NCI-H82 treated with DMSO at 0.1 percent for 48 hours (cell line): ENCODE measurements at regions not wholly inside any gene's neighbourhood (a gene's known extent, or its start where the extent isn't known, plus 50 kb on each side); places are given as distances from the start of the nearest gene placed in this dataset.
A peak's percentile ranks its signal among the peaks of the same experiment; 100 is the strongest.

ENCODE experiments used
- DNase-seq: peaks from one replicate; lab custom pipeline; 2025; ENCODE audit not compliant: unreplicated experiment; lab: John Stamatoyannopoulos, UW

DNA sequence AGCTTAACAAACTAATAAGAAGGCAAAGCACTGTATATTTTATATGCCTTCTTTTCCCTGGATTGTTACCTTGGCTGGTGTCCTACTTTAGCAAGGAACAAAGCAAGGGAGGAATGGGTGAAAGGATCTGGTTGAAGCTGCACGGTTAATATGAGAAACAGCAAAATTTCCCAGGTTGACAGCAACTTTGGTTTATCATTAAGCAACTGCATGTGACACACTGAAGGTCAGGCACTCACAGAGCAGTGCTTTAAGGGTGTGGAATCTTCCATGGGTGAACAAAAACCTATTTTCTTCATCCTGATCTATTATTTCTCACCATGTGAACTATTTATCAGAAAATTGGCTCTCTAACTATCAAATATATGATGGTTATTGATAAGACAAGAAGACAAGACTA is 109.0 kb upstream of the ATP10B start:
- no peak for DNase-seq

- DNase-seq = no peak
Observed at GRCh38 chr5:160960592-160960991, 108.6 kb upstream of the ATP10B start.

DNA sequence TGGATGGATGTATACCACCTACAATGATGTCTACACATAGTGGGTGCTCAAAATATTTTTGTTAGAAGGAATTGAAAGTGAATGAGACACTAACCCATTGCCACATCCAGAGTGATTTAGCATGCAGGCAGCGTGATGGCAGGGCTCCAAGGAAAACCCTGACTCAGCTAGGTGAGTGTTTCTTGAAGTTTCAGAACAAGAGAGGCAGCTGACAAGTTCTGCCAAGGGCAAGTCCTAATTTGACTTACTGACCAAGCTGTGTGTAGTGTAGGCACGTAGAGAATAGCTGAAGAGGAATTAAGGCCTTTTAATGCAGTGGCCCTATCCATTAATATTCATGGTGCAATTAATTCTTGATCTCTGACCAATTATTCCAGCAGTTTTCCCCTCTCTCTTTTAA is 107.8 kb upstream of the ATP10B start:
- DNase-seq = no peak

GRCh38 chr5:160957312-160957861 is 105.4 kb upstream of the ATP10B start:
- no peak for DNase-seq

DNA sequence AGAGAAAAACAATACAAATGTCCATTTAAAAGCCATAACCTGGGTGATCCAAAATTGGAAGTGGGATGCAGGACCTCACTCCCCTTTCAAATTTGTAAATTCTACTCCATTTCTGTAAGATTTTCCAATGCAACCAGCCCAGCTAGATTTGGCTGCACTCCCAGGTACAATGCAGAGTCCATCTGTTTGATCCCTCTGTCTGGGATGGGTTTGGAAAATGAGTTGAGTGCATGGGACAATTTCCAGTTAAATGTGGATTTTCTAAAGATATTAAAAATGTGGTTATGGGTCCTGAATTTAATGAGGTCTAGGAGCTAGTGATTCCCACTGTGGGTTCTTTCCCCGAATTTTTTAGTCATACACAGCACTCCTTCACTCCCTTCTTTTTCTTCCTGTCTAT is 104.0 kb upstream of the ATP10B start:
- DNase-seq = no peak

GRCh38 chr5:160950311-160950710 is 98.3 kb upstream of the ATP10B start:
- DNase-seq = no peak

DNA sequence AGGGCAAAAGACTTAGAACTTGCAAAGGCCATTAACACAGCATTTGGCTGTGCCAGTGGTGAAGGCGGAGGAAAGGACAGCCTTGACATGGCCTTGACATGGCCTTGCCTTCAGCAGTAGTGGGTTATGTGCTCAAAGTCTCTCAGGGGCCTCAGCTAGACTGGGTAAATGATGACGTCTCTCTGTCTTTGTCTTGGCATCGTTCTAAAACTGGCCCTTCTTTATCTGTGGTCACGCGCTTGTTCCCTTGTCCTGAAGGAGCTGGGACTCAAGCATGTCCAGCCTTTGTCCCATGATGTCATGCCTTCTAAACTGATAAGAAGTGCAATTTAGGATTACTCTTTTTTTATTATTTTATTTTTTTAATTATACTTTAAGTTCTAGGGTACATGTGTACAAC is 88.7 kb upstream of the ATP10B start:
- DNase-seq = no peak

DNA sequence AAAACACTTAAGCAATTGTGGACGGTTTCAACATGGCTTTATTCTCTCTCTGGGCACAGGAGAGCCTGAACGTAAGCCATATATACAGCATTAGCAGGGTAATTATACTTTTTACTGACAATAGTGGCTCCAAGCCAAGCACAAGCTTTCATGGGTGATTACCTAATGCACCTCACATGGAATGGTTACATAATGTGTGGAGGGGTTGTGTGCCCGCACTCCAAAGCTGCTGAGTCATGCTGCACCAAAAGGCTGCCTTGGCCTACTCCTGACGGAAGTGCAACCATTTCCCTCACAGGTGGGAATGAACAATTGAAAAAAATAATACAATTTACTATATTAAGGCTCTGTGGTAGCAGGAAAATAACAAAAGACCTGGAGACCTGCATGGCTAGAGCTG is 86.5 kb upstream of the ATP10B start:
- DNase-seq = no peak

- DNase-seq = no peak
Observed at GRCh38 chr5:160937570-160937969, 85.6 kb upstream of the ATP10B start.

- no peak for DNase-seq
Observed at GRCh38 chr5:160935776-160936175, 83.8 kb upstream of the ATP10B start.

GRCh38 chr5:160931283-160931682 is 79.3 kb upstream of the ATP10B start:
- no peak for DNase-seq

GRCh38 chr5:160930406-160930805 is 78.4 kb upstream of the ATP10B start:
- DNase-seq = no peak

GRCh38 chr5:160929906-160930305 is 77.9 kb upstream of the ATP10B start:
- DNase-seq = no peak

DNA sequence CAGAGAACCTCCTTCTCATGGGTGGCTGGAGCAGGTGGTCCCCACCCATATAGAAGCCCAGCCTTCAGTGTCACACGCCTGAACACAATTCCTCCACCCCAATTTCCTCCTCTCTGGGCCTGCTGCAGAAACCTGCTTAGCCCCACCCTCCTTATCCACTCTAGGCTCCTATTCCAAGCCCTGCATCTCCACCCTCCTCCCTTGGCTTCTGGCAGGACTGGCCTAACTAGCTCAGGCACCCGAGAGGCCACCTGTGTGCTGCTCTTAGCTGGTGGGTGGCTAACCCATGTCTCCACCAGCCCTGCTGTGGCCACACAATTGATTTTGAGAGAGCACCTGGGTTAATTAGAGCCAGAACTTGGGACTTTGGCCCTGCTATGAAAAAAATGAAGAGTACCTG is 77.3 kb upstream of the ATP10B start:
- no peak for DNase-seq

GRCh38 chr5:160926428-160926827 is 74.4 kb upstream of the ATP10B start:
- no peak for DNase-seq

DNA sequence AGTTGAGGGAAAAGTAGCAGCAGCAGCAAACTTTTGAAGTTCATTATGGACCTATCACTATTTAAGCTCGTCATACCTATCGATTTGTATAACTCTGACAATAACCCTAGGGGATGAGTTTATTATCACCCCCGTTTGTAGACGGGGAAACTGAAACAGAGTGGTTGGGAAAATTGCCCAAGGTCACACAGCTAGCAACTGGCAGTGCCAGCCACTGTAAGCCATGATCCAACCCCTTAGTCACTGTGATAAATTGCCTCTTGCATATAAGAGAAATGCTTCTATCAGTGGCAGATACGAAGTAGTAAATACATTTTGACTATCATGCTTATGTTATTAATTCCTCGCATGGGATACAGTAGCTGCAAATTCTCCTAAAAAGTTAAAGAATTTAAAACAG is 73.3 kb upstream of the ATP10B start:
- no peak for DNase-seq

- peak; percentile 84 for DNase-seq
Observed at GRCh38 chr5:160923936-160924710, 72.1 kb upstream of the ATP10B start.

- DNase-seq = no peak
Observed at GRCh38 chr5:160923411-160923810, 71.4 kb upstream of the ATP10B start.

DNA sequence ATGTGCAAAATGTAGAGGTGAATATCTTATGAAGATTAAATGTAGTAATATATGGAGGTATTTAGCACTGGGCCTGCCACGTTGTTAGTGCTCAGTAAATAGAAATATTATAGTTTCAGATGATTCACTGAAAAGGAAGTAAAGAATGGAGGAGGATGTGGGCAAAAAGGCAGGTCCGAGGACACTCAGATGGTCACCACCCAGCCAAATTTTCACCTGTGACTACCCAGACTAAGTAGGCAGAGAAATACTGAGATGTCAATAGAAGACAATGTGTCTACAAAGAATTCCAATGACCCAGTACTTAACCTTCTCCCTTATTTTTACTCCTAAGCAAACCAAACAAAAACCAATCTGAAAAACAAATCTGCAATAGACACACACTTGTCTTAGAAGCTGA is 70.3 kb upstream of the ATP10B start:
- DNase-seq = no peak

DNA sequence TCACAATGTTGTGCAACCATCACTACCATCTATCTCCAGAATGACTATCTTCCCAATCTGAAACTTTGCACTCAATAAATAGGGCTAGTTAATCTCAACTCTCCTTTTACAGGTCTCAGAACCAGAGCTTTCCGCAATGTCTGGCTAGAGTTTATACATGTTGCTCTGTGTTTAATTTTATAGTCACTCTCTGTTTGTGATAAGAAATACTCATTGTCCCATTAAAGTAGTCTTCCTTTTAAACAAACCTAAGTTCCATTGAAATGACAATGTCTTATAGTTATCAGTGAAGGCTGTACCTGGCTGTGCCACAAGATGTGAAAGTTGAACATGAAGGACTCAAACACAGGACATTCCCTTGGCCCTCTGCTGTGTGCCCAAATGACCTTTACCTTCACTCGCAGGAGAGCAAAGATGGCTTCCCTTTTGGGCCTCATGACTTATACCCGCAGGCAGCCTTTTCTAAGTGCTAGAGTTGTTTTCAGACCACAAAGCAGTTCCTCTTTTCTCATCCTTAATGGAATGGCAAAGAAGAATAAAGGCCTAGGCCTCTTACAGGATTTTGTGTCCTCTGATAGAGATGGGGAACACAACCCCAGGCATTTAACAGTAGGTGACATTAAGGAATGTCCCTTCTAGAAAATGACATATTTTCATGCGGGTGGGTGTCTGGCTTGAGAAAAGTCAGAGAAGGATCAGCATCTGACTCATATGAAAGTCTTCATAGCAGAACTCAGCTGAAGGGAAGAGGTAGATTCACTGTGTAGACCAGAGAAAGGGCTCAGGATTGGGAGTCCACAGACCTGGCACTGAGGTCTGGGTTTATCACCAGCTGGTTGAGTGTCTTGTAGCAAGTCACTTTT is 69.6 kb upstream of the ATP10B start:
- DNase-seq = no peak

- DNase-seq = no peak
Observed at GRCh38 chr5:160919626-160920025, 67.6 kb upstream of the ATP10B start.

DNA sequence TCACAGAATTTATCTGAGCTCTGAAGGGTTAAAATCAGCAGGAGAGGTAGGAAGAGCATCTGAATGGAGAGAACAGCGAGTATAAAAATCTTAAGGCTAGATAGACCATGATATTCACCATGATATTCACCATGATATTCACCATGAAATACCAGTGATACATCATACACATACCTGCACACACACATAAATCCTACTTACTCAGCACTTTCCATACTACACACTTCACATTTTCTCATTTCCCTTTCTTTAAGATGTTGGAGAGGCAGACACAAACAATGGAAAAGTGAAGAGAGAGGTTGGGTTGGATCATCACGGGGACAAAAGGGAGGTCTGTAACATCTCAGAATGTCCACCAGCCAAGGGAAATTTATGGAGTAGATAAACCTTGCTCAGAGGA is 66.4 kb upstream of the ATP10B start:
- DNase-seq = no peak
